ENCODE measurements at regions not wholly inside any gene's neighbourhood (a gene's known extent, or its start where the extent isn't known, plus 50 kb on each side); places are given as distances from the start of the nearest gene placed in this dataset.

- TF ChIP-seq CTCF (IDR thresholded peaks at IDR 0.05), result no peak
- no peak for TF ChIP-seq EZH2 (IDR thresholded peaks at IDR 0.05; ENCODE audit: borderline replicate concordance, insufficient read depth, low read depth, low read length, poor library complexity, severe bottlenecking)
Measured at GRCh38 chr13:50179977-50180376, 164.7 kb downstream of the KCNRG start.
